ENCODE measurements at regions not wholly inside any gene's neighbourhood (a gene's known extent, or its start where the extent isn't known, plus 50 kb on each side); places are given as distances from the start of the nearest gene placed in this dataset.
"Not testable (repeated sequence)": the region's sequence is repeated elsewhere in the genome, so short reads cannot be mapped to it uniquely, and the experiment has no call there.

DNA sequence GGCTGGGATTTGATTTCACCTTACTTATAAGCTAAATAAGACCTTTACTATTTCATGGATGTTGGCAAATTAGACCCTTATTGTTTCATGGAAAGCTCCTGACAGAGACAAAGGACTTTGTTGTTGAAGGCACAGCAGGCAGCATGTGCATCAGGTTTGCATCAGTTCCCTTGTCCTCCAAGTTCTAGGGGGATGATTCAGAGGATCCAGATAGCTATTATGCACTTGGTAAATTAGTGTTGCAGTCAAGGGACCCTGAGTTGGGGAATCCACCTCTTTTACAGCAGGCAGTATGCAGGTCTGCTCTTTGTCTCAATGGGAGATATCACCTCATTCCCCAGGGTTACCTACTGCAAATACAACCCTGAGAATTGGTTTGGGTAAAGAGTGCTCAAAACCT lies 131.4 kb upstream of the IGSF10 start:
- DNase-seq = peak; percentile 61
- Histone ChIP-seq H2BK15ac (replicated peaks; ENCODE audit: low read depth) (no peak overlapping the region), H2BK120ac (ENCODE audit: low read depth, low read length) (no peak overlapping the region), H3K23ac (ENCODE audit: low read length) (no peak overlapping the region), H3K4ac (ENCODE audit: low read depth, low read length) (no peak overlapping the region), H3K4me3 (ENCODE audit: low read length) (no peak overlapping the region), H3K9ac (ENCODE audit: low read length) (no peak overlapping the region), H3K4me1 (ENCODE audit: control insufficient read depth, low read depth, low read length) (no peaks in the 10 kb centered on the region), H3K79me2 (ENCODE audit: control insufficient read depth, insufficient read depth, low read length) (no peaks in the 10 kb centered on the region), H3K18ac (ENCODE audit: low read length) (no peak overlapping the region), H3K4me2 (ENCODE audit: low read length) (no peak overlapping the region), H4K8ac (ENCODE audit: low read depth, low read length) (no peak overlapping the region), H3K27ac (ENCODE audit: low read depth, low read length) (no peak overlapping the region), H3K27me3 (ENCODE audit: insufficient read depth, low read length, poor library complexity) (no peaks in the 10 kb centered on the region), H2AK5ac (ENCODE audit: low read length) (no peak overlapping the region), H3K79me1 (ENCODE audit: low read length) (no peaks in the 10 kb centered on the region), H4K5ac (ENCODE audit: low read length) (no peak overlapping the region), H2BK5ac (ENCODE audit: low read length) (no peak overlapping the region), H3K56ac (ENCODE audit: low read length) (no peak overlapping the region), H3K36me3 (ENCODE audit: control insufficient read depth, insufficient read depth, low read length) (no peaks in the 10 kb centered on the region)

DNA sequence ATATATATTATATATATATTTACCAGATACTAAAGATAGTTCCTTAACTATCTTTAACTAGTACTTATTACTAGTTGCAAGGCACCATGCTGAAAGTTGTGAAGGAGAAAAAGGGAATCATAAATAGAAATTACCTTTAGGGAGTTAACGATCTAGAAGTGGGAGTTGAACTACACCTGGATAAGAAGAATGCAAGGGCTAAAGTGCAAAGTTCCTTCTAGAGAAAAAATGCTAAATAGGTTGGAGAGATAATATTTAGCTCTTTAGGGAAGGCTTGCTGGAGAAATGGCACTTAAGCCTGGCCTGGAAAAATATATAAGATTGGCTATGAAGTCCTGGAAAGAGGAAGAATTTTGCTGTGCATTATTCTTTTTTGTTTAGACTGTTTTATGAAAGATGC lies 130.6 kb upstream of the IGSF10 start:
- Histone ChIP-seq H3K27me3 (ENCODE audit: insufficient read depth, low read length, poor library complexity) (no peaks in the 10 kb centered on the region), H3K18ac (ENCODE audit: low read length) (no peak overlapping the region), H2BK120ac (ENCODE audit: low read depth, low read length) (no peak overlapping the region), H3K23ac (ENCODE audit: low read length) (no peak overlapping the region), H3K79me2 (ENCODE audit: control insufficient read depth, insufficient read depth, low read length) (no peaks in the 10 kb centered on the region), H3K4ac (ENCODE audit: low read depth, low read length) (no peak overlapping the region), H3K56ac (ENCODE audit: low read length) (no peak overlapping the region), H2BK15ac (replicated peaks; ENCODE audit: low read depth) (no peak overlapping the region), H3K4me2 (ENCODE audit: low read length) (no peak overlapping the region), H3K27ac (ENCODE audit: low read depth, low read length) (no peak overlapping the region), H3K4me3 (ENCODE audit: low read length) (no peak overlapping the region), H3K79me1 (ENCODE audit: low read length) (no peaks in the 10 kb centered on the region), H3K4me1 (ENCODE audit: control insufficient read depth, low read depth, low read length) (no peaks in the 10 kb centered on the region), H2BK5ac (ENCODE audit: low read length) (no peak overlapping the region), H3K9ac (ENCODE audit: low read length) (no peak overlapping the region), H4K5ac (ENCODE audit: low read length) (no peak overlapping the region), H3K36me3 (ENCODE audit: control insufficient read depth, insufficient read depth, low read length) (no peaks in the 10 kb centered on the region), H4K8ac (ENCODE audit: low read depth, low read length) (no peak overlapping the region), H2AK5ac (ENCODE audit: low read length) (no peak overlapping the region)
- no CpG with 5 or more reads among the region's 1 CpG for WGBS (ENCODE audit: extremely low coverage, insufficient coverage, low lambda C conversion rate)
- DNase-seq = no peak

DNA sequence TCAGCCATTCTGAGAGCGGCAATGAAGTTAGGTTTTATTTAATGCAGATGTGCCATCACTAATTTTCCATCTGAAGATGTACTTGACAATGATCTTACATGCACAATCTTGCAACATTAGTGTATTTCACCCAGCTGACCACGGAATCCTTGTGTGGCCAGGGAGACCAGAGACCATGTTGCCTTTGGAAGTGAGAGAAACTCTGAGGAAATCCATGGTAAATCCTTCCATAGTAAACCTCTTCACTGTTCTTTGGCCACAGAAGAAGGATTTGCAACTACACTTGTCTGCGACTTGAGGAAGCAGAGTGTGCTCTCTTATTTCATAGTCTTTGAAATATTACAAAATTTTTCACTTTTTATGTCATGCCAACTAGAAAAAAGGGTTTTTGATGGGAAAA lies 128.4 kb upstream of the IGSF10 start:
- H2BK5ac ChIP-seq (ENCODE audit: low read length) = no peak overlapping the region
- no peaks in the 10 kb centered on the region for H3K79me2 ChIP-seq (ENCODE audit: control insufficient read depth, insufficient read depth, low read length)
- DNase-seq = no peak
- no peak overlapping the region for H3K18ac ChIP-seq (ENCODE audit: low read length)
- no peak overlapping the region for H2BK15ac ChIP-seq (replicated peaks; ENCODE audit: low read depth)
- H3K27ac ChIP-seq (ENCODE audit: low read depth, low read length) = no peak overlapping the region
- H3K4me2 ChIP-seq (ENCODE audit: low read length) = no peak overlapping the region
- no peak overlapping the region for H4K8ac ChIP-seq (ENCODE audit: low read depth, low read length)
- no peak overlapping the region for H3K4me3 ChIP-seq (ENCODE audit: low read length)
- H3K56ac ChIP-seq (ENCODE audit: low read length) = no peak overlapping the region
- no peak overlapping the region for H3K23ac ChIP-seq (ENCODE audit: low read length)
- H3K36me3 ChIP-seq (ENCODE audit: control insufficient read depth, insufficient read depth, low read length) = no peaks in the 10 kb centered on the region
- no peak overlapping the region for H4K5ac ChIP-seq (ENCODE audit: low read length)
- H2BK120ac ChIP-seq (ENCODE audit: low read depth, low read length) = no peak overlapping the region
- H3K9ac ChIP-seq (ENCODE audit: low read length) = no peak overlapping the region
- no CpG with 5 or more reads among the region's 3 CpGs for WGBS (ENCODE audit: extremely low coverage, insufficient coverage, low lambda C conversion rate)
- H3K4ac ChIP-seq (ENCODE audit: low read depth, low read length) = no peak overlapping the region
- H3K27me3 ChIP-seq (ENCODE audit: insufficient read depth, low read length, poor library complexity) = no peaks in the 10 kb centered on the region
- H2AK5ac ChIP-seq (ENCODE audit: low read length) = no peak overlapping the region
- H3K4me1 ChIP-seq (ENCODE audit: control insufficient read depth, low read depth, low read length) = no peaks in the 10 kb centered on the region
- no peaks in the 10 kb centered on the region for H3K79me1 ChIP-seq (ENCODE audit: low read length)

DNA sequence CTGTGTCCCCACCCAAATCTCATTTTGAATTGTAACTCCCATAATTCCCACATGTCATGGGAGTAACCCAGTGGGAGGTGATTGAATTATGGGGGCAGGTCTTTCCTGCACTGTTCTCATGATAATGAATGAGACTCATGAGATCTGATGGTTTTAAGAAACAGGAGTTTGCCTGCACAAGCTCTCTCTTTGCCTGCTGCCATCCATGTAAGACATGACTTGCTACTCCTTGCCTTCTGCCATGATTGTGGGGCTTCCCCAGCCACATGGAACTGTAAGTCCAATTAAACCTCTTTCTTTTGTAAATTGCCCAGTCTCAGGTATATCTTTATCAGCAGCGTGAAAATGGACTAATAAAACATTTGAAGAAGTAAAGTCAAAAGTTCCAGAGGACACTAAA lies 126.8 kb upstream of the IGSF10 start:
- H3K4me3 ChIP-seq (ENCODE audit: low read length); H3K27me3 ChIP-seq (ENCODE audit: insufficient read depth, low read length, poor library complexity); DNase-seq; H3K9ac ChIP-seq (ENCODE audit: low read length); H3K4ac ChIP-seq (ENCODE audit: low read depth, low read length); H3K79me1 ChIP-seq (ENCODE audit: low read length); H3K56ac ChIP-seq (ENCODE audit: low read length); H3K36me3 ChIP-seq (ENCODE audit: control insufficient read depth, insufficient read depth, low read length); H2BK5ac ChIP-seq (ENCODE audit: low read length); H2BK15ac ChIP-seq (replicated peaks; ENCODE audit: low read depth); H3K79me2 ChIP-seq (ENCODE audit: control insufficient read depth, insufficient read depth, low read length); H4K8ac ChIP-seq (ENCODE audit: low read depth, low read length); H2AK5ac ChIP-seq (ENCODE audit: low read length); H4K5ac ChIP-seq (ENCODE audit: low read length); H3K23ac ChIP-seq (ENCODE audit: low read length); H2BK120ac ChIP-seq (ENCODE audit: low read depth, low read length); H3K4me1 ChIP-seq (ENCODE audit: control insufficient read depth, low read depth, low read length); H3K27ac ChIP-seq (ENCODE audit: low read depth, low read length); H3K18ac ChIP-seq (ENCODE audit: low read length); H3K4me2 ChIP-seq (ENCODE audit: low read length): not testable (repeated sequence)
- WGBS (ENCODE audit: extremely low coverage, insufficient coverage, low lambda C conversion rate) = no CpG with 5 or more reads among the region's 1 CpG

DNA sequence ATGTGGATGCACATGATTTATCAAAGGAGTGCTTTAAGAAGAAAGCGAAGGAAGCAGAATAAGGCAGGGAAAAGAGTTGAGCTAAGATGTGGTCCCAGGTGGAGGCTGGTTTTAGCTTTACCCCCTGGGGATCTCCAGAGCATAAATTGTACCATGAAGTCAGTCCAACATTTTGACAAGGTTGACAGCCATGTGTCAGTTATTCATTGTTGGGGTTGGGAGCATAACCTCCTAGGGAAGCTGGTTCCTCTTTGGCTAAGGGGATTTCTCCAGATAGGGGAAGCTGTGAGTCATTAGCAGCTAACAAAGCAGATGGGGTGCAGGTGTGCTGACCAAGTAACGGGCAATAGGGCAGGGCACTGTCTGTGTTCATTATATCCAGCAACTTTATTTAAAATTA lies 123.7 kb upstream of the IGSF10 start:
- Histone ChIP-seq H2AK5ac (ENCODE audit: low read length) (no peak overlapping the region), H2BK15ac (replicated peaks; ENCODE audit: low read depth) (no peak overlapping the region)

DNA sequence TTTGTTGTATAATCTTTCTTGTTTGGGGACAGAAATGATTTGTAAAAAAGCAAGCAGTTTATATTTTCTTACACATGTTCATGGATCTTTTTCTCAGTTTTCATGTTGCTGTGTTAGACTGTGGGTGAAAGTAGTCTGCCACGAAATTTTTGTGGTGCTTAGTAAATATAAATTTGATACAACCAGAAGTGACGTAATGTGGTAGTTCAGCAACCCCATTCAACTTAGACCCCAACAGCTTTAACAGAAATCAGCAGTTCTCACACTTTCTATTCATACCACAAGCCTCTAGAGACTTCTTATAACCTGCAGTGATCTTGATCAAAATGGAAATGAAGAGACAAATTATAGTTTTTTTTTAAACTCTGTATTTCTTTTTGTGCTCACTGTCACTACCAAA lies 120.2 kb upstream of the IGSF10 start:
- no peak overlapping the region for H3K27ac ChIP-seq (ENCODE audit: low read depth, low read length)
- no CpG with 5 or more reads among the region's 2 CpGs for WGBS (ENCODE audit: extremely low coverage, insufficient coverage, low lambda C conversion rate)

More for the DNA sequence above, 123.7 kb upstream of the IGSF10 start:
- no peak overlapping the region for H2BK120ac ChIP-seq (ENCODE audit: low read depth, low read length)
- no peaks in the 10 kb centered on the region for H3K4me1 ChIP-seq (ENCODE audit: control insufficient read depth, low read depth, low read length)
- no peak overlapping the region for H3K18ac ChIP-seq (ENCODE audit: low read length)
- H3K4me2 ChIP-seq (ENCODE audit: low read length) = no peak overlapping the region
- H3K56ac ChIP-seq (ENCODE audit: low read length) = no peak overlapping the region
- WGBS (ENCODE audit: extremely low coverage, insufficient coverage, low lambda C conversion rate) = no CpG with 5 or more reads among the region's 2 CpGs
- H3K23ac ChIP-seq (ENCODE audit: low read length) = no peak overlapping the region
- H3K79me2 ChIP-seq (ENCODE audit: control insufficient read depth, insufficient read depth, low read length) = no peaks in the 10 kb centered on the region
- H3K79me1 ChIP-seq (ENCODE audit: low read length) = no peaks in the 10 kb centered on the region
- H2BK5ac ChIP-seq (ENCODE audit: low read length) = no peak overlapping the region
- no peak overlapping the region for H3K4me3 ChIP-seq (ENCODE audit: low read length)
- H3K4ac ChIP-seq (ENCODE audit: low read depth, low read length) = no peak overlapping the region
- no peaks in the 10 kb centered on the region for H3K27me3 ChIP-seq (ENCODE audit: insufficient read depth, low read length, poor library complexity)
- DNase-seq = no peak
- H3K27ac ChIP-seq (ENCODE audit: low read depth, low read length) = no peak overlapping the region
- H3K36me3 ChIP-seq (ENCODE audit: control insufficient read depth, insufficient read depth, low read length) = no peaks in the 10 kb centered on the region
- no peak overlapping the region for H4K8ac ChIP-seq (ENCODE audit: low read depth, low read length)
- H3K9ac ChIP-seq (ENCODE audit: low read length) = no peak overlapping the region
- H4K5ac ChIP-seq (ENCODE audit: low read length) = no peak overlapping the region

More for the DNA sequence above, 120.2 kb upstream of the IGSF10 start:
- H3K4ac ChIP-seq (ENCODE audit: low read depth, low read length) = no peak overlapping the region
- H3K79me1 ChIP-seq (ENCODE audit: low read length) = no peaks in the 10 kb centered on the region
- H3K23ac ChIP-seq (ENCODE audit: low read length) = no peak overlapping the region
- no peak overlapping the region for H3K4me2 ChIP-seq (ENCODE audit: low read length)
- H3K9ac ChIP-seq (ENCODE audit: low read length) = no peak overlapping the region
- H3K4me3 ChIP-seq (ENCODE audit: low read length) = no peak overlapping the region
- H3K4me1 ChIP-seq (ENCODE audit: control insufficient read depth, low read depth, low read length) = no peaks in the 10 kb centered on the region
- no peak overlapping the region for H3K18ac ChIP-seq (ENCODE audit: low read length)
- no peak overlapping the region for H2AK5ac ChIP-seq (ENCODE audit: low read length)
- H4K8ac ChIP-seq (ENCODE audit: low read depth, low read length) = no peak overlapping the region
- no peaks in the 10 kb centered on the region for H3K27me3 ChIP-seq (ENCODE audit: insufficient read depth, low read length, poor library complexity)
- no peak overlapping the region for H4K5ac ChIP-seq (ENCODE audit: low read length)
- H2BK120ac ChIP-seq (ENCODE audit: low read depth, low read length) = no peak overlapping the region
- H2BK15ac ChIP-seq (replicated peaks; ENCODE audit: low read depth) = no peak overlapping the region
- DNase-seq = no peak
- no peak overlapping the region for H3K56ac ChIP-seq (ENCODE audit: low read length)
- no peaks in the 10 kb centered on the region for H3K36me3 ChIP-seq (ENCODE audit: control insufficient read depth, insufficient read depth, low read length)
- H2BK5ac ChIP-seq (ENCODE audit: low read length) = no peak overlapping the region
- no peaks in the 10 kb centered on the region for H3K79me2 ChIP-seq (ENCODE audit: control insufficient read depth, insufficient read depth, low read length)
